Mucosa of gallbladder (tissue), 1 donor: ENCODE measurements at regions not wholly inside any gene's neighbourhood (a gene's known extent, or its start where the extent isn't known, plus 50 kb on each side); places are given as distances from the start of the nearest gene placed in this dataset.
"Not testable (repeated sequence)": the region's sequence is repeated elsewhere in the genome, so short reads cannot be mapped to it uniquely, and the experiment has no call there.

Experiments used
- DNase-seq: peaks from one replicate; pipeline ENCODE4 v3.0.0-alpha.2; 2020; ENCODE audit warnings: low spot score
- donor health status: DM: no; HTN: no; CAD: no.

DNA sequence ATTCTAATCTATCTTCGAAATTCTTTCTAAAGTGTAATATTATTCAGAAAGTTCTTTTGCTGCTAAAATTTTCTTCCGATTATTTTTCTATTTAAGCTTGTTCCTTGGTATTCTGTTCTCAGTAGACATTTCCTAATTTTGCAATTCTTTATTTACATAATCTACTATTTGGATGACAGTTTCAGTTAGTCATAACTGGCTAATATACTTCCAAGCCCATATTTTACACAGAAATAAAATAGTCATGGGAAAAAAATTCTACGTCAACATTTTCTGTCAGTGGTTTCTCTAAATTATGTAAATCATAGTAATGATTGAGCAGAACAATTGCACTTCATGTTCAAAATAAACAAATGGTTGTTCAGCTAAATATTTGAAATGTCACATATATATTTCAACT lies 178.0 kb upstream of the ANKRD50 start:
- no peak for DNase-seq

- DNase-seq: no peak
Measured at GRCh38 chr4:124887739-124888138, 175.2 kb upstream of the ANKRD50 start.

DNA sequence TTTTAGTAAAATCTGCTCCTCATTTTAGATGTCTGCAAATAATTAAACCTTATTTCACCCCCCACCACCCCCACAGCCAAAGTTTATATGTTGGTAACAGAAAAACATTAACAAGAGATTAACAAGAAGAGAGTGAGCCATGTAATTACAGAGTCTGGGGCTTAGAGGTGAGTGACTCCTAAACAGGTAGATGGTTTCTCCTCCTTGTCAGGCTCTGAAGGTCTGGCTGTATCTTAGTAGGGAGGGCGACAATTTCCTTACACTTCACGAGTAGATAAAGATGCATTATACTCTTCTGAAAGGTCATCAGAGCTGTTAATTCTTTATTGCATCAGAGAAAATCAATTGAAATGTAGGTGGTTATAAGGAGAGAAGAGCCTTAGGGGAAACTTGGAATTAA lies 171.8 kb upstream of the ANKRD50 start:
- DNase-seq: no peak

GRCh38 chr4:124883632-124884031 lies 171.1 kb upstream of the ANKRD50 start:
- DNase-seq: no peak

- no peak for DNase-seq
Measured at GRCh38 chr4:124879195-124879594, 166.7 kb upstream of the ANKRD50 start.

- no peak for DNase-seq
Measured at GRCh38 chr4:124874172-124874450, 161.6 kb upstream of the ANKRD50 start.

- no peak for DNase-seq
Measured at GRCh38 chr4:124873361-124874171, 161.0 kb upstream of the ANKRD50 start.

- no peak for DNase-seq
Measured at GRCh38 chr4:124872659-124873058, 160.1 kb upstream of the ANKRD50 start.

DNA sequence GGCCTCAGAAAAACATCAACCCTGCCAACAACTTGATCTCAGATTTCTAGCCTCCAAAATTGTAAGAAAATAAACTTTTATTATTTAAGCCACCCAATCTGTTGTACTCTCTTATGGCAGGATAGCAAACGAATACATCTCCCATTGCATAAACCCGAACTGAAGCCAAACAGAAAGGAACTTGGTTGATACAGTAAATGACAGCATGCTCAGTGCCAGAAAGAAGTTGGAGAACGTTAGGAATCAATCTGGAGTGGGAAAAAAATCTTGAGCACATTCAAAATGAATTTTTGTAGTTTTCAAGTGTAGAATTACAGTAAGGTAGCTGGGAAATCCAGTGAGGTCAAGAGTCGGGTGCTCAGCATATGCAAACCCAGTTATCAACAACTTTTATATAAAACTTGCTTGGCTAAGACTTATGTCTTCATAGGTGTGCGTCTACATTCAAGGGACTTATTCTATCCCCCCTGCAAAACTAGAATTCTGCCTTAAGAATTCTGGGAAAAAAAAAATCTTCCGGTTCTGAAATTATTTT lies 157.5 kb upstream of the ANKRD50 start:
- no peak for DNase-seq

GRCh38 chr4:124868495-124868894 lies 156.0 kb upstream of the ANKRD50 start:
- DNase-seq: no peak

DNA sequence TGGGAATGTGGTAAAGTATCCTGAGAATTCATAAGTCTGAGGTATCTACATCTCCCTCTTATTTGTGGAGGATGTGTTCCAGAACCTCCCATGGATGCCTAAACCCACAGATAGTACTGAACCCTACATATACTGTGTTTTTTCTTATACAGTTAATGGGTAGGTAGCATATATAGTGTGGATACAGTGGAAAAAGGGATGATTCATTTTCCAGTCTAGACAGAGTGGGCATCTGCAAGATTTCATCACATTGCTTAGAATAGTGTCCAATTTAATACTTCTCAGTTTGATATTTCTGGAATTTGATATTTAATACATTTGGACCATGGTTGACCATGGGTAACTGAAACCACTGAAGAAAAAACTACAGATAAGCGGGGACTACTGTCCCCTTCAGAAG lies 155.0 kb upstream of the ANKRD50 start:
- DNase-seq: no peak

DNA sequence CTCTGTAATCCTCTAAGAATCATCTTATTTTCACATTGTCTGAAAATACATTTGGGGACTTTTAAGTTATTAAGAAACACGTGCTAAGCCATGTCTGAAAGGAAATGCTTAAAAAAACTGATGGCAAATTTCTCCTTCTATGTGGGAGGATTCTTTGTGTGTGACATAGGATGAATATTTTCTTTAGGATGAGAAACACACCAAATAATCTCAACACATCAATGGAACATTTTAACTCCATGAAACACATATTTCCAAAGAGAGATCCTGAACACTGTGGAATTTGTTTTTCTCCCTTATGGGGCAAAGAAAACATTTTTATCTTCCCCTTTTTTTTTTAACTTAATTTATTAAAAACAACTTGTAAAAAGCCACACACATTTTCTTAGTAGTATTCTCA lies 153.8 kb upstream of the ANKRD50 start:
- DNase-seq: no peak

DNA sequence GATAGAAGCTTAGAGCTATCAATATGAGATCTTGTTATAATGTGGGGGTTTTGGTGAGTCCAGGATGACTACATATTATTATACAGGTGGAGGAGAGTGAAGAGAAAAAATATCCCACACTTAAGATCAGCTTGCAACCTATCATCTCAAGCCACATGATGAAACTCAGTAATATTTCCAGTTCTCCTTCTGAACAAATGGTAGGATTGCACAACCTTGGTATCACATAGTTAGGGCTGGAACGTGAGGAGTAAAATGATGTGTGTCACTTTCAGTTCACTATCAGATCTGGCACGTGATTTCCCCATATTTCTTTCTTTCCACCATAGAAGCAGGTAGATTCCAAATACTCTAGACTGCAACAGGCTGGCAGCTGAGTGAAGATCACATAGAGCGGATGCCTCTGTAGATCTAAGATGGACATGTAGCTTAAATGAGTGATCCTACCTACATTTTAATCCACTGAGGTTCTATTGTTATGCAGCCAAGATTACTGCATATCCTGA lies 150.6 kb upstream of the ANKRD50 start:
- DNase-seq: no peak

- no peak for DNase-seq
Measured at GRCh38 chr4:124862261-124862660, 149.7 kb upstream of the ANKRD50 start.

GRCh38 chr4:124861761-124862160 lies 149.2 kb upstream of the ANKRD50 start:
- DNase-seq: no peak

DNA sequence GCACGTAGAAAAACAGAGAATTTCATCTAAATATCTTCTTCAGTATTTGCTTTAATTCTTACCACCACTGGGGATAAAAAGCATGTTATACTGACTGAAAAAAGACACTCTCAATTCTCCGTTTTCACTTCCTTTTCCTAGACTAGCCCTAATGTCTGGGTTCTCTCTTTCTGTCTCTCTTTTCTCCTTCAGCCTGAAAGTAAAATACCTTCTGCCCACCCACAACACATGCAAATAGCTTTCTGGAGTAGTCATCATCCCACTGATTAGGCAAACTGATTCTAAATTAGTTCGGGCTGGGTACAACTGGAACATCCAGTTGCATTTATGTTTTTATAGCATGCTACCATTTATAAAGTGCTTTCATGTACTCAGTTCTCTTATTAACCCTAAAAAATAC lies 142.4 kb upstream of the ANKRD50 start:
- no peak for DNase-seq

GRCh38 chr4:124851741-124852140 lies 139.2 kb upstream of the ANKRD50 start:
- DNase-seq: no peak

- DNase-seq: no peak
Measured at GRCh38 chr4:124846306-124846705, 133.8 kb upstream of the ANKRD50 start.

DNA sequence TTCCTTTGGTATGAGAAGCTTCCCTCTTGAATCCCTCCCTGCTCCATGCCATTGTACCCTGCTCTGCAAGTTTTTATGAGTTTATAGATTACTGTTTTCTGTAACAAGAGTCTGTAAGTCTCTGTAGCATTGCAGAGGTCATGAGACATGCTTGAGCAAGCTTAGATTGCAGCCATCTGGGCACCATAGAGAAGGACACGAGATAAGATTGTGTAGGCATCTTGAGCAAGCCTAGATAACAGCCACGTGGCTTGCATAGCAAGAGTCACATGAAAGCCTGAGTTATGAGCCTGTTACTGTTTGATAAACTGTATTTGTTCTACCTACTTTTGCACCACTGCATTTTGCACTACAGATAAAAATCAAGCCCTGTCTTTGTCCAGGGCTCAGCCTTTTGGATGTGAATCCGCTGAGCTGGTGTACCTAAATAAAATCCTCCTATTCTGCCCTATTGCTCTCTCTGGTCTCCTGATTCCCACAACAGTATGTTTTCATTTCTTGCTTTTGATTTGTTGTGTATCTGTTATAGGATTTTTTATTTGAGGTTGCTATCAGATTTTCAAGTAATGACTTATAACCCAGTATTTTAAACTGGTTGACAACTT lies 127.4 kb upstream of the ANKRD50 start:
- no peak for DNase-seq

DNA sequence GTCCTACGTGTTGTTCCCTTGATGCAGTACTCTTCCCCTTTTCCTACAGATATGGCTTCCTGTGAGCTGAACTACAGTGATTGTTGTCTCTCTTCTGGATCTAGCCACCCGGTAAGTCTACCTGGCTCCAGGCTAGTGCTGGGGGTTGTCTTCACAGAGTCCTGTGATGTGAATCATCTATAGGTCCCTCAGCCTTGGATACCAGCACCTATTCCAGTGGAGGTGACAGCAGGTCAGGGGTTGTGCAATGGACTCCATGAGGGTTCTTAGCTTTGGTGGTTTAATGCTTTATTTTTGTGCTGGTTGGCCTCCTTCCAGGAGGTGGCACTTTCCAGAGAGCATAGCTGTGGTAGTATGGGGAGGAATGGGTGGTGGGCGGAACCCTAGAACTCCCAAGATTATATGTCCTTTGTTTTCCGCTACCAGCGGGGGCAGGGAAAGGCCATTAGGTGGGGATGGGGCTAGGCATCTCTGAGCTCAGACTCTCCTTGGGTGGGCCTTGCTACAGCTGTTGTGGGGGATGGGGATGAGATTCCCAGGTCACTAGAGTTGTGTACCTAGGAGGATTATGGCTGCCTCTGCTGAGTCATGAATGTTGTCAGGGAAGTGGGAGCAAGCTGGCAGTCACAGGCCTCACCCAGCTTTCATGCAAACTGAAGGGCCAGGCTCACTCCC lies 121.4 kb upstream of the ANKRD50 start:
- no peak for DNase-seq

- no peak for DNase-seq
Measured at GRCh38 chr4:124828382-124828781, 115.8 kb upstream of the ANKRD50 start.

DNA sequence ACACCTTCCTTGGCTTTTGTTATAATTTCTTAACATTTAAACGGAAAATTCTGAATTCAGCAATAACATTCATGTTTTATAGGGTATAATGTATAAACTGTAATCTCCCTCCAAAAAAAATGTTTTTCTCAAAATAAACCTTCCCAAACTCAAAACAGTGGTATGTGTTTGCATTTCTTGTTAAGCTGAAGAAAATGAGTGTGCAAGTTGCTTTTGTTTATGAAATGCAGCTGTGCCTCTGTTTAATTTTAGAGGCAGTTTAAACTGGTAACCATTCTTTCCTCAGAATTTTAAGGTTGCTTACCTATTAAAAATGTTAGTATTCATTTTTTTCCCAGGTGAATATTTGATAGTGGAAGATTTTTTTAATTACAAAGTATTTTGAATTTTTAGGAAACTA lies 105.0 kb upstream of the ANKRD50 start:
- DNase-seq: no peak

GRCh38 chr4:124812203-124812602 lies 99.7 kb upstream of the ANKRD50 start:
- DNase-seq: not testable (repeated sequence)
